DND-41 (cell line): ENCODE measurements at regions not wholly inside any gene's neighbourhood (a gene's known extent, or its start where the extent isn't known, plus 50 kb on each side); places are given as distances from the start of the nearest gene placed in this dataset.

Source experiments
- CTCF ChIP-seq: IDR thresholded peaks from 2 replicates; pipeline ENCODE4 v1.5.1; 2012; ENCODE audit warnings: borderline replicate concordance, low read length, moderate library complexity, mild to moderate bottlenecking; ENCODE audit not compliant: poor library complexity, severe bottlenecking; ENCODE audit errors: extremely low read depth
- EZH2 ChIP-seq: IDR thresholded peaks from 3 replicates; pipeline ENCODE4 v1.6.1; 2012; ENCODE audit warnings: borderline replicate concordance, low read depth, mild to moderate bottlenecking, moderate library complexity, low read length, inconsistent platforms; ENCODE audit not compliant: severe bottlenecking

- TF ChIP-seq CTCF (no peak), EZH2 (no peak)
Observed at GRCh38 chr1:228975238-228975907, 240.1 kb downstream of the RHOU start.
